ENCODE measurements at regions not wholly inside any gene's neighbourhood (a gene's known extent, or its start where the extent isn't known, plus 50 kb on each side); places are given as distances from the start of the nearest gene placed in this dataset.

DNA sequence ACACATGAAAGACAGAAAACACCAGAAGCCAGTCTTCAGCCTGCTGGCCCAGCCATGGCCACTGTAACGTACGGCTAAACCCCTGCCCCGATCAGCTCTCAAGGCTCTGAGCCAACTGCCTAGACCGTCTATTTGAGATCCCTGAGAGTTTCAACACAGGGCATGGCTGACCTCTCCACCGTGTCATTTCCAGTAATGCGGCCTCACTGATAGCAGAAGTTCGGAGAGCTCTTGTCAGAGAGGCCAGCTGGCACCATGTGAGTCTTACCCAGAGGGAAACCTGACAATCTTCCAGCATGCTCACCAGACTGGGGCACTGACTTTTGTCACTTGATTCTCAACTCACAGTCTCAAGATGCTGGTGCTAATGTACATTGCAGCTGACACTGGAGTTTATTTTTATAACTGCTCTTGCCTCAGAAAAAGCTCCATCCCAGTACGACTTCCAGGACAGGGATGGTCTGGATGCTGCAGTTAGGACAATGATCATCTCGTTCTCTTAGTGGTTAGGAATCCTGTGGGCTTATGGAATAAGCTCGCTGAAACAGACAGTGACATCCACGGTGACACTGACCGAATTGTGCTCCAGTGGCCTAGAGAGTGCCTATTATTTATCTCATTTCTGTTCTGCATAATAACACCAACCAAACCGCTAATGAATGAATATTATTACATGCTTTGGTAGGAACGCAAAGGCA is 372.7 kb downstream of the ICE1 start (continued):
- no peak for TF ChIP-seq ZNF354C (tag by site-specific recombination; IDR thresholded peaks at IDR 0.05; ENCODE audit: borderline replicate concordance, low read depth)
- TF ChIP-seq, protein P1, sequence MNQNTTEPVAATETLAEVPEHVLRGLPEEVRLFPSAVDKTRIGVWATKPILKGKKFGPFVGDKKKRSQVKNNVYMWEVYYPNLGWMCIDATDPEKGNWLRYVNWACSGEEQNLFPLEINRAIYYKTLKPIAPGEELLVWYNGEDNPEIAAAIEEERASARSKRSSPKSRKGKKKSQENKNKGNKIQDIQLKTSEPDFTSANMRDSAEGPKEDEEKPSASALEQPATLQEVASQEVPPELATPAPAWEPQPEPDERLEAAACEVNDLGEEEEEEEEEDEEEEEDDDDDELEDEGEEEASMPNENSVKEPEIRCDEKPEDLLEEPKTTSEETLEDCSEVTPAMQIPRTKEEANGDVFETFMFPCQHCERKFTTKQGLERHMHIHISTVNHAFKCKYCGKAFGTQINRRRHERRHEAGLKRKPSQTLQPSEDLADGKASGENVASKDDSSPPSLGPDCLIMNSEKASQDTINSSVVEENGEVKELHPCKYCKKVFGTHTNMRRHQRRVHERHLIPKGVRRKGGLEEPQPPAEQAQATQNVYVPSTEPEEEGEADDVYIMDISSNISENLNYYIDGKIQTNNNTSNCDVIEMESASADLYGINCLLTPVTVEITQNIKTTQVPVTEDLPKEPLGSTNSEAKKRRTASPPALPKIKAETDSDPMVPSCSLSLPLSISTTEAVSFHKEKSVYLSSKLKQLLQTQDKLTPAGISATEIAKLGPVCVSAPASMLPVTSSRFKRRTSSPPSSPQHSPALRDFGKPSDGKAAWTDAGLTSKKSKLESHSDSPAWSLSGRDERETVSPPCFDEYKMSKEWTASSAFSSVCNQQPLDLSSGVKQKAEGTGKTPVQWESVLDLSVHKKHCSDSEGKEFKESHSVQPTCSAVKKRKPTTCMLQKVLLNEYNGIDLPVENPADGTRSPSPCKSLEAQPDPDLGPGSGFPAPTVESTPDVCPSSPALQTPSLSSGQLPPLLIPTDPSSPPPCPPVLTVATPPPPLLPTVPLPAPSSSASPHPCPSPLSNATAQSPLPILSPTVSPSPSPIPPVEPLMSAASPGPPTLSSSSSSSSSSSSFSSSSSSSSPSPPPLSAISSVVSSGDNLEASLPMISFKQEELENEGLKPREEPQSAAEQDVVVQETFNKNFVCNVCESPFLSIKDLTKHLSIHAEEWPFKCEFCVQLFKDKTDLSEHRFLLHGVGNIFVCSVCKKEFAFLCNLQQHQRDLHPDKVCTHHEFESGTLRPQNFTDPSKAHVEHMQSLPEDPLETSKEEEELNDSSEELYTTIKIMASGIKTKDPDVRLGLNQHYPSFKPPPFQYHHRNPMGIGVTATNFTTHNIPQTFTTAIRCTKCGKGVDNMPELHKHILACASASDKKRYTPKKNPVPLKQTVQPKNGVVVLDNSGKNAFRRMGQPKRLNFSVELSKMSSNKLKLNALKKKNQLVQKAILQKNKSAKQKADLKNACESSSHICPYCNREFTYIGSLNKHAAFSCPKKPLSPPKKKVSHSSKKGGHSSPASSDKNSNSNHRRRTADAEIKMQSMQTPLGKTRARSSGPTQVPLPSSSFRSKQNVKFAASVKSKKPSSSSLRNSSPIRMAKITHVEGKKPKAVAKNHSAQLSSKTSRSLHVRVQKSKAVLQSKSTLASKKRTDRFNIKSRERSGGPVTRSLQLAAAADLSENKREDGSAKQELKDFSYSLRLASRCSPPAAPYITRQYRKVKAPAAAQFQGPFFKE (tag by site-specific recombination; IDR thresholded peaks at IDR 0.05; ENCODE audit: borderline replicate concordance), result no peak
- no peak for TF ChIP-seq ZNF600 (tag by site-specific recombination; IDR thresholded peaks at IDR 0.05)

DNA sequence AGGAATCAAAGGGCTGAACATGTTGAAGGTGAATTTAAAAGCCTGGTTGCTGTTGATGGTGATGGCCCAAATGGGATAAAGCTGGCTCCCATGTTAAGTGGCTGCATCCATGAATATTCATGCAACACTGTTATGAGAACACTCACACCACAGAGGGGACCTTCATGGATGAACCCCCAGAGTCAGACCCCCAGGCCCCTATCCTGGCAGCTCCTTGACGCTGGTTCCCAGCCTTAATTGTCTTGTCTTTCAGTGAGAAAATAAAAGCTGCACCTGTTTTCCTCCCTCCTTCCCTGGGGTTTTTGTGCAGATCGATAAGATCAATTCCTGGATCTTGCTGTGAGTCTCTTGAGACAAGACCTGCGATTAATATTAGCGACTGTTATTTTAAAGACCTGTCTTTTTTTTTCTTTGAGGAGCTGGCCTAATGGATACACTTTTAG is 371.7 kb downstream of the ICE1 start:
- H3K27ac ChIP-seq (ENCODE audit: extremely low read depth, low read depth, low read length), result no peak overlapping the region
- no peak for TF ChIP-seq ZNF239 (tag by site-specific recombination; IDR thresholded peaks at IDR 0.05)
- TF ChIP-seq ZNF549 (tag by site-specific recombination; IDR thresholded peaks at IDR 0.05), result no peak
- no peak for TF ChIP-seq ZNF626 (tag by site-specific recombination; IDR thresholded peaks at IDR 0.05)
- TF ChIP-seq, protein P2, sequence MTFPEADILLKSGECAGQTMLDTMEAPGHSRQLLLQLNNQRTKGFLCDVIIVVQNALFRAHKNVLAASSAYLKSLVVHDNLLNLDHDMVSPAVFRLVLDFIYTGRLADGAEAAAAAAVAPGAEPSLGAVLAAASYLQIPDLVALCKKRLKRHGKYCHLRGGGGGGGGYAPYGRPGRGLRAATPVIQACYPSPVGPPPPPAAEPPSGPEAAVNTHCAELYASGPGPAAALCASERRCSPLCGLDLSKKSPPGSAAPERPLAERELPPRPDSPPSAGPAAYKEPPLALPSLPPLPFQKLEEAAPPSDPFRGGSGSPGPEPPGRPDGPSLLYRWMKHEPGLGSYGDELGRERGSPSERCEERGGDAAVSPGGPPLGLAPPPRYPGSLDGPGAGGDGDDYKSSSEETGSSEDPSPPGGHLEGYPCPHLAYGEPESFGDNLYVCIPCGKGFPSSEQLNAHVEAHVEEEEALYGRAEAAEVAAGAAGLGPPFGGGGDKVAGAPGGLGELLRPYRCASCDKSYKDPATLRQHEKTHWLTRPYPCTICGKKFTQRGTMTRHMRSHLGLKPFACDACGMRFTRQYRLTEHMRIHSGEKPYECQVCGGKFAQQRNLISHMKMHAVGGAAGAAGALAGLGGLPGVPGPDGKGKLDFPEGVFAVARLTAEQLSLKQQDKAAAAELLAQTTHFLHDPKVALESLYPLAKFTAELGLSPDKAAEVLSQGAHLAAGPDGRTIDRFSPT (tag by site-specific recombination; IDR thresholded peaks at IDR 0.05), result no peak
- TF ChIP-seq ZNF223 (tag by site-specific recombination; IDR thresholded peaks at IDR 0.05), result no peak
- TF ChIP-seq BCL11B (tag by site-specific recombination; IDR thresholded peaks at IDR 0.05; ENCODE audit: low read depth), result no peak
- TF ChIP-seq, protein P3, sequence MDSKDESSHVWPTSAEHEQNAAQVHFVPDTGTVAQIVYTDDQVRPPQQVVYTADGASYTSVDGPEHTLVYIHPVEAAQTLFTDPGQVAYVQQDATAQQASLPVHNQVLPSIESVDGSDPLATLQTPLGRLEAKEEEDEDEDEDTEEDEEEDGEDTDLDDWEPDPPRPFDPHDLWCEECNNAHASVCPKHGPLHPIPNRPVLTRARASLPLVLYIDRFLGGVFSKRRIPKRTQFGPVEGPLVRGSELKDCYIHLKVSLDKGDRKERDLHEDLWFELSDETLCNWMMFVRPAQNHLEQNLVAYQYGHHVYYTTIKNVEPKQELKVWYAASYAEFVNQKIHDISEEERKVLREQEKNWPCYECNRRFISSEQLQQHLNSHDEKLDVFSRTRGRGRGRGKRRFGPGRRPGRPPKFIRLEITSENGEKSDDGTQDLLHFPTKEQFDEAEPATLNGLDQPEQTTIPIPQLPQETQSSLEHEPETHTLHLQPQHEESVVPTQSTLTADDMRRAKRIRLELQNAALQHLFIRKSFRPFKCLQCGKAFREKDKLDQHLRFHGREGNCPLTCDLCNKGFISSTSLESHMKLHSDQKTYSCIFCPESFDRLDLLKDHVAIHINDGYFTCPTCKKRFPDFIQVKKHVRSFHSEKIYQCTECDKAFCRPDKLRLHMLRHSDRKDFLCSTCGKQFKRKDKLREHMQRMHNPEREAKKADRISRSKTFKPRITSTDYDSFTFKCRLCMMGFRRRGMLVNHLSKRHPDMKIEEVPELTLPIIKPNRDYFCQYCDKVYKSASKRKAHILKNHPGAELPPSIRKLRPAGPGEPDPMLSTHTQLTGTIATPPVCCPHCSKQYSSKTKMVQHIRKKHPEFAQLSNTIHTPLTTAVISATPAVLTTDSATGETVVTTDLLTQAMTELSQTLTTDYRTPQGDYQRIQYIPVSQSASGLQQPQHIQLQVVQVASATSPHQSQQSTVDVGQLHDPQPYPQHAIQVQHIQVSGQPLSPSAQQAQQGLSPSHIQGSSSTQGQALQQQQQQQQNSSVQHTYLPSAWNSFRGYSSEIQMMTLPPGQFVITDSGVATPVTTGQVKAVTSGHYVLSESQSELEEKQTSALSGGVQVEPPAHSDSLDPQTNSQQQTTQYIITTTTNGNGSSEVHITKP (tag by site-specific recombination; IDR thresholded peaks at IDR 0.05), result no peak
- TF ChIP-seq ZNF600 (tag by site-specific recombination; IDR thresholded peaks at IDR 0.05), result no peak
- TF ChIP-seq, protein P4, sequence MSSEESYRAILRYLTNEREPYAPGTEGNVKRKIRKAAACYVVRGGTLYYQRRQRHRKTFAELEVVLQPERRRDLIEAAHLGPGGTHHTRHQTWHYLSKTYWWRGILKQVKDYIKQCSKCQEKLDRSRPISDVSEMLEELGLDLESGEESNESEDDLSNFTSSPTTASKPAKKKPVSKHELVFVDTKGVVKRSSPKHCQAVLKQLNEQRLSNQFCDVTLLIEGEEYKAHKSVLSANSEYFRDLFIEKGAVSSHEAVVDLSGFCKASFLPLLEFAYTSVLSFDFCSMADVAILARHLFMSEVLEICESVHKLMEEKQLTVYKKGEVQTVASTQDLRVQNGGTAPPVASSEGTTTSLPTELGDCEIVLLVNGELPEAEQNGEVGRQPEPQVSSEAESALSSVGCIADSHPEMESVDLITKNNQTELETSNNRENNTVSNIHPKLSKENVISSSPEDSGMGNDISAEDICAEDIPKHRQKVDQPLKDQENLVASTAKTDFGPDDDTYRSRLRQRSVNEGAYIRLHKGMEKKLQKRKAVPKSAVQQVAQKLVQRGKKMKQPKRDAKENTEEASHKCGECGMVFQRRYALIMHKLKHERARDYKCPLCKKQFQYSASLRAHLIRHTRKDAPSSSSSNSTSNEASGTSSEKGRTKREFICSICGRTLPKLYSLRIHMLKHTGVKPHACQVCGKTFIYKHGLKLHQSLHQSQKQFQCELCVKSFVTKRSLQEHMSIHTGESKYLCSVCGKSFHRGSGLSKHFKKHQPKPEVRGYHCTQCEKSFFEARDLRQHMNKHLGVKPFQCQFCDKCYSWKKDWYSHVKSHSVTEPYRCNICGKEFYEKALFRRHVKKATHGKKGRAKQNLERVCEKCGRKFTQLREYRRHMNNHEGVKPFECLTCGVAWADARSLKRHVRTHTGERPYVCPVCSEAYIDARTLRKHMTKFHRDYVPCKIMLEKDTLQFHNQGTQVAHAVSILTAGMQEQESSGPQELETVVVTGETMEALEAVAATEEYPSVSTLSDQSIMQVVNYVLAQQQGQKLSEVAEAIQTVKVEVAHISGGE (tag by site-specific recombination; conservative IDR thresholded peaks at IDR 0.05; ENCODE audit: low read depth), result no peak
- TF ChIP-seq ZNF521 (tag by site-specific recombination; IDR thresholded peaks at IDR 0.05), result no peak
- TF ChIP-seq ZNF792 (tag by site-specific recombination; IDR thresholded peaks at IDR 0.05), result no peak
- TF ChIP-seq, protein P5, sequence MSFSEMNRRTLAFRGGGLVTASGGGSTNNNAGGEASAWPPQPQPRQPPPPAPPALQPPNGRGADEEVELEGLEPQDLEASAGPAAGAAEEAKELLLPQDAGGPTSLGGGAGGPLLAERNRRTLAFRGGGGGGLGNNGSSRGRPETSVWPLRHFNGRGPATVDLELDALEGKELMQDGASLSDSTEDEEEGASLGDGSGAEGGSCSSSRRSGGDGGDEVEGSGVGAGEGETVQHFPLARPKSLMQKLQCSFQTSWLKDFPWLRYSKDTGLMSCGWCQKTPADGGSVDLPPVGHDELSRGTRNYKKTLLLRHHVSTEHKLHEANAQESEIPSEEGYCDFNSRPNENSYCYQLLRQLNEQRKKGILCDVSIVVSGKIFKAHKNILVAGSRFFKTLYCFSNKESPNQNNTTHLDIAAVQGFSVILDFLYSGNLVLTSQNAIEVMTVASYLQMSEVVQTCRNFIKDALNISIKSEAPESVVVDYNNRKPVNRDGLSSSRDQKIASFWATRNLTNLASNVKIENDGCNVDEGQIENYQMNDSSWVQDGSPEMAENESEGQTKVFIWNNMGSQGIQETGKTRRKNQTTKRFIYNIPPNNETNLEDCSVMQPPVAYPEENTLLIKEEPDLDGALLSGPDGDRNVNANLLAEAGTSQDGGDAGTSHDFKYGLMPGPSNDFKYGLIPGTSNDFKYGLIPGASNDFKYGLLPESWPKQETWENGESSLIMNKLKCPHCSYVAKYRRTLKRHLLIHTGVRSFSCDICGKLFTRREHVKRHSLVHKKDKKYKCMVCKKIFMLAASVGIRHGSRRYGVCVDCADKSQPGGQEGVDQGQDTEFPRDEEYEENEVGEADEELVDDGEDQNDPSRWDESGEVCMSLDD (tag by site-specific recombination; IDR thresholded peaks at IDR 0.05), result no peak
- no peak for TF ChIP-seq YY1 (tag by site-specific recombination; IDR thresholded peaks at IDR 0.05)
- H3K36me3 ChIP-seq (ENCODE audit: control insufficient read depth in 2 of 2, insufficient read depth in 1 of 2, low read length in 2 of 2), result no peaks in the 10 kb centered on the region
- no peaks in the 10 kb centered on the region for H3K9me3 ChIP-seq (ENCODE audit: control insufficient read depth, insufficient read depth, low read depth, low read length)
- no peaks in the 10 kb centered on the region for H3K4me1 ChIP-seq (ENCODE audit: control insufficient read depth, insufficient read depth, low read length)
- H3K4me3 ChIP-seq (ENCODE audit: low read depth, low read length), result no peak overlapping the region
- ChIA-PET CTCF (interaction anchor here (0.6 kb wide), 1 partner anchor 24 kb away, joined by 5 read pairs; no protein-coding TSS in a partner anchor), POLR2A (no interaction called here)
